ENCODE measurements at regions not wholly inside any gene's neighbourhood (a gene's known extent, or its start where the extent isn't known, plus 50 kb on each side); places are given as distances from the start of the nearest gene placed in this dataset.

DNA sequence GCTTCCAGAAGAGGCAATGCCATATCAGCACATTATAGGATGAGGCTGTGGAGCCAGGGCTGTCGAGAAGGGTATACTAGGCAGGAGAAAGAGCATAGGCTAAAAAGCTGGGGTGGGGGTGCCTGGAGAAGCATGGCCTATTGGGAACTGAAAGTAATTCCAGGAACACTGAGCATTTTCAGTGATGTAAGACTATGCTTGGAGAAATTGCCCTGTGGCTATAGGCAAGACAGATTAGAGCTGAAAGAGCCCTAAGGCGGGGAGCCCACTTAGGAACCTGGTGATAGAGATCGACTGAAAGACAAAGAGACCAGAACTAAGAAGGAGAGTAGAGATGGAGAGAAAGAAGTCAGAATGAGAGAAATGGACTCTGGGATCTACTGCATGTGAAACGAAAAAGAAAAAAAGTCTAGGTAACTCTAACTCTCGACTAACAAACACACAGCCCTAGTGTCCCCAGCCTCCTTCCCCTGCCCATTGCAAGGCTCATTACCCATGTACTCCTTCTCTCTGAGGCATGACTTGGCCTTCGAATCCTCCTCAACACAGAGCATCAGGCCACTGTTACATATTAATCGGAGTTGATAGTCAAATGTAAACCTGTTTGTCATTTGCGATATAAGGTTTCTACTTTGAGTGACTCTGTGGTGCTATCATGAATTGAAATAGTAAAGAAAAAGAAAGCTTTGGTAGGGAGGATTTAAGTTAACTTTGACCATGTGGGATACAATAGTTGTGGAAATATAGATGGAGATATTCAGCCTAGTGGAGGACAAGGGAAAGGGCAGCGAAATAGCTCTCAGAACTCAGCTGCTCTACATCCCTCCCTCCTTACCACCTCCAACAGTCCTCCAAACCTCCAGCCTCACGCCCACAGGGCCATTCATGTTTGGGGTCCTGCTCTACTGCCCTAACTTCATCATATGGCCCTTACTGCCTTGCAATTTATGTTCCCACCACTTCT is 52.3 kb upstream of the BMAL1 start:
- no peak for FAIRE-seq

DNA sequence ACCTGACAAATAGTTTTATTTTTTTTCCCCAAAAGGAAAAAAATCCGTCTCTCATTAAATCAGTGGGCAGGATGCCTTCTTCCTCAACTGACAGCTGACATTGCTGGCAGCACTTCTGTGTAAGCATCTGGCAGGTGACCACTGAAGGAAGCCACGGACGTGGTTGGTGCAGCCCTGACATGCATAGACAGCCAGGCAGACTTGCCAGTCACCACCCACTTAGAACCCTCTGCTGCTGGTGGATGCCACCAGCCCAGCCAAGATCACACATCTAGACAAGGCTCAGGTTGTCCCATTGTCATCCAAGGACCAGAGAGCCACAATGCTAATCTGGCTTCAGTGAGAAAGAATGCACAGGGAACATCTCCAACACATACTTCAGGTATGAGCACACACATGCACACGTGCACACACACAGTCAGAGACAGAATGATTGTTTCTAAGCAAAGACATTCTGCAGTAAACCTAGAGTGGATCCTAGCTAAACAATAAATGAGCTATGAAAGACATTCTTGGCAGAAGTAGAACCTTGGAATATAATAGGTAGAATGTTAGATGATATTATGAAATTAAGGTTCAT is 49.8 kb upstream of the BMAL1 start:
- no peak for FAIRE-seq

All from islet of Langerhans (tissue), 1 donor.